HEK293 (cell line): ENCODE measurements at regions not wholly inside any gene's neighbourhood (a gene's known extent, or its start where the extent isn't known, plus 50 kb on each side); places are given as distances from the start of the nearest gene placed in this dataset.

Experiments used
- CTCF ChIA-PET: fragments of 350-600 bp; formaldehyde crosslinking; extraction: SDS; loops from one replicate; lab custom pipeline; 2021; ENCODE audit warnings: antibody characterized with exemption; lab: Yijun Ruan, JAX
- POLR2A ChIA-PET: fragments of 300-600 bp; formaldehyde crosslinking; extraction: SDS; loops from one replicate; lab custom pipeline; 2020; ENCODE audit warnings: antibody characterized with exemption, inconsistent platforms; lab: Yijun Ruan, JAX
- H3K27ac ChIP-seq: fragments of 200-500 bp; sonication (Bioruptor generic); 2 replicates; pipeline ENCODE4 v1.5.1; 2014; ENCODE audit warnings: low read depth, low read length, control low read depth, inconsistent platforms; ENCODE audit errors: extremely low read depth
- H3K36me3 ChIP-seq, 2 experiments: fragments of 200-500 bp in 1 of 2; sonication (Bioruptor generic) in 1 of 2; 1 replicate in 1 of 2; 2 replicates in 1 of 2; pipeline ENCODE4 v1.5.1; 2014 to 2017; ENCODE audit warnings: inconsistent platforms in 2 of 2, low read length in 2 of 2; ENCODE audit not compliant: control insufficient read depth in 2 of 2, insufficient read depth in 1 of 2
- H3K4me1 ChIP-seq: fragments of 200-500 bp; sonication (Bioruptor generic); 2 replicates; pipeline ENCODE4 v1.5.1; 2014; ENCODE audit warnings: mild to moderate bottlenecking, low read length, inconsistent platforms; ENCODE audit not compliant: control insufficient read depth, insufficient read depth
- H3K4me3 ChIP-seq: 2 replicates; pipeline ENCODE4 v1.5.1; 2011; ENCODE audit warnings: low read depth, mild to moderate bottlenecking, control low read depth, low read length, moderate library complexity
- H3K9me3 ChIP-seq: fragments of 200-500 bp; sonication (Bioruptor generic); 2 replicates; pipeline ENCODE4 v1.5.1; 2014; ENCODE audit warnings: low read depth, low read length, inconsistent platforms; ENCODE audit not compliant: control insufficient read depth, insufficient read depth
- GLI4 ChIP-seq: fragments of 450-650 bp; formaldehyde crosslinking; IDR thresholded peaks from 2 replicates; pipeline ENCODE4 v1.5.1; 2016; ENCODE audit warnings: missing biosample characterization, missing genetic modification characterization
- GLIS1 ChIP-seq: fragments of 450-650 bp; formaldehyde crosslinking; IDR thresholded peaks from 2 replicates; pipeline ENCODE4 v1.5.1; 2016; ENCODE audit warnings: missing biosample characterization, missing genetic modification characterization
- SCRT1 ChIP-seq: fragments of 450-650 bp; formaldehyde crosslinking; IDR thresholded peaks from 2 replicates; pipeline ENCODE4 v1.5.1; 2016; ENCODE audit warnings: missing biosample characterization, missing genetic modification characterization, borderline replicate concordance
- SCRT2 ChIP-seq: fragments of 450-650 bp; formaldehyde crosslinking; IDR thresholded peaks from 2 replicates; pipeline ENCODE4 v1.5.1; 2016; ENCODE audit warnings: missing biosample characterization, missing genetic modification characterization
- TRIM28 ChIP-seq: IDR thresholded peaks from 2 replicates; pipeline ENCODE4 v1.6.1; 2011; ENCODE audit warnings: low read length, control low read depth, borderline replicate concordance
- ZEB2 ChIP-seq: fragments of 450-650 bp; formaldehyde crosslinking; IDR thresholded peaks from 2 replicates; pipeline ENCODE4 v1.5.1; 2016; ENCODE audit warnings: missing biosample characterization, missing genetic modification characterization
- ZIC2 ChIP-seq: fragments of 450-650 bp; formaldehyde crosslinking; IDR thresholded peaks from 2 replicates; pipeline ENCODE4 v1.5.1; 2016; ENCODE audit warnings: missing biosample characterization, missing genetic modification characterization
- ZNF112 ChIP-seq: fragments of 450-650 bp; formaldehyde crosslinking; IDR thresholded peaks from 2 replicates; pipeline ENCODE4 v1.5.0; 2017; ENCODE audit warnings: missing biosample characterization, missing genetic modification characterization
- ZNF138 ChIP-seq: fragments of 450-650 bp; formaldehyde crosslinking; IDR thresholded peaks from 2 replicates; pipeline ENCODE4 v1.5.1; 2016; ENCODE audit warnings: missing biosample characterization, missing genetic modification characterization, borderline replicate concordance
- ZNF18 ChIP-seq: fragments of 450-650 bp; formaldehyde crosslinking; IDR thresholded peaks from 2 replicates; pipeline ENCODE4 v1.5.1; 2016; ENCODE audit warnings: missing biosample characterization, missing genetic modification characterization
- ZNF223 ChIP-seq: fragments of 450-650 bp; formaldehyde crosslinking; IDR thresholded peaks from 2 replicates; pipeline ENCODE4 v1.5.1; 2016; ENCODE audit warnings: missing biosample characterization, missing genetic modification characterization
- ZNF48 ChIP-seq: fragments of 450-650 bp; formaldehyde crosslinking; IDR thresholded peaks from 2 replicates; pipeline ENCODE4 v1.5.1; 2016; ENCODE audit warnings: missing biosample characterization, missing genetic modification characterization
- ZNF626 ChIP-seq: fragments of 450-650 bp; sonication (Bioruptor Pico); formaldehyde crosslinking; IDR thresholded peaks from 2 replicates; pipeline ENCODE4 v1.5.1; 2018; ENCODE audit warnings: missing biosample characterization, missing genetic modification characterization, inconsistent platforms
- ZNF707 ChIP-seq: fragments of 450-650 bp; formaldehyde crosslinking; IDR thresholded peaks from 2 replicates; pipeline ENCODE4 v1.5.1; 2016; ENCODE audit warnings: missing biosample characterization, missing genetic modification characterization
- TF ChIP-seq, protein P1 (sequence below): fragments of 450-650 bp; formaldehyde crosslinking; IDR thresholded peaks from 2 replicates; pipeline ENCODE4 v1.5.1; 2016; ENCODE audit warnings: missing biosample characterization, missing genetic modification characterization, borderline replicate concordance
- TF ChIP-seq, protein P2 (sequence below): fragments of 450-650 bp; formaldehyde crosslinking; IDR thresholded peaks from 2 replicates; pipeline ENCODE4 v1.5.1; 2016; ENCODE audit warnings: missing biosample characterization, missing genetic modification characterization
- TF ChIP-seq, protein P3 (sequence below): fragments of 450-650 bp; formaldehyde crosslinking; IDR thresholded peaks from 2 replicates; pipeline ENCODE4 v1.5.1; 2016; ENCODE audit warnings: missing biosample characterization, missing genetic modification characterization

- TF ChIP-seq, protein P1, sequence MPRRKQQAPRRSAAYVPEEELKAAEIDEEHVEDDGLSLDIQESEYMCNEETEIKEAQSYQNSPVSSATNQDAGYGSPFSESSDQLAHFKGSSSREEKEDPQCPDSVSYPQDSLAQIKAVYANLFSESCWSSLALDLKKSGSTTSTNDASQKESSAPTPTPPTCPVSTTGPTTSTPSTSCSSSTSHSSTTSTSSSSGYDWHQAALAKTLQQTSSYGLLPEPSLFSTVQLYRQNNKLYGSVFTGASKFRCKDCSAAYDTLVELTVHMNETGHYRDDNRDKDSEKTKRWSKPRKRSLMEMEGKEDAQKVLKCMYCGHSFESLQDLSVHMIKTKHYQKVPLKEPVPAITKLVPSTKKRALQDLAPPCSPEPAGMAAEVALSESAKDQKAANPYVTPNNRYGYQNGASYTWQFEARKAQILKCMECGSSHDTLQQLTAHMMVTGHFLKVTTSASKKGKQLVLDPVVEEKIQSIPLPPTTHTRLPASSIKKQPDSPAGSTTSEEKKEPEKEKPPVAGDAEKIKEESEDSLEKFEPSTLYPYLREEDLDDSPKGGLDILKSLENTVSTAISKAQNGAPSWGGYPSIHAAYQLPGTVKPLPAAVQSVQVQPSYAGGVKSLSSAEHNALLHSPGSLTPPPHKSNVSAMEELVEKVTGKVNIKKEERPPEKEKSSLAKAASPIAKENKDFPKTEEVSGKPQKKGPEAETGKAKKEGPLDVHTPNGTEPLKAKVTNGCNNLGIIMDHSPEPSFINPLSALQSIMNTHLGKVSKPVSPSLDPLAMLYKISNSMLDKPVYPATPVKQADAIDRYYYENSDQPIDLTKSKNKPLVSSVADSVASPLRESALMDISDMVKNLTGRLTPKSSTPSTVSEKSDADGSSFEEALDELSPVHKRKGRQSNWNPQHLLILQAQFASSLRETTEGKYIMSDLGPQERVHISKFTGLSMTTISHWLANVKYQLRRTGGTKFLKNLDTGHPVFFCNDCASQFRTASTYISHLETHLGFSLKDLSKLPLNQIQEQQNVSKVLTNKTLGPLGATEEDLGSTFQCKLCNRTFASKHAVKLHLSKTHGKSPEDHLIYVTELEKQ (tag by site-specific recombination) = no peak
- TF ChIP-seq ZNF18 (tag by site-specific recombination) (no peak), ZIC2 (tag by site-specific recombination) (no peak)
- TF ChIP-seq, all 188 proteins: peak for 0
Observed at GRCh38 chr15:47929138-47929803, 191.5 kb upstream of the SLC24A5 start (continued).

DNA sequence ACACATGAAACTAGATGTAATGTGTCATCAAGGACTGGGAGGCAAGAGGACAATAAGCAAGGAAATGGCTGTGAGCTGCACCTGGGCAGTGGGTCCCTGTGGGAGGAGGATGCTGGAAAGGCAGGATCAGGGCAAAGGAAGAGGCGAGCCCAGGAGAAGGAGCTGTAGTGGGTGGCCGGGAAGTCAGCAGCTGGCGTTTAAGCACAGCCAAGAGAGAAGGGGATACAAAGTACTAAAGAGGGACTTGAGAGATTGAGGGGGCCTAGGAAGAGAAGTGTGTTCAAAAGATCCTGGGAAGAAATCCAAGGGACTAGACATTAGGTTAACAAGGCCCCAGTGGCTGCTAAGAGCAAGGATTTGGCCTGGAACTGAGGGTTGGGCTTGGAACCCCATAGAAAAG is 188.5 kb upstream of the SLC24A5 start:
- H3K9me3 ChIP-seq = no peaks in the 10 kb centered on the region
- H3K4me3 ChIP-seq = no peak overlapping the region
- H3K27ac ChIP-seq = no peak overlapping the region
- TF ChIP-seq TRIM28 = no peak
- no peak for TF ChIP-seq ZNF707 (tag by site-specific recombination)
- TF ChIP-seq ZNF112 (tag by site-specific recombination) = no peak
- no peak for TF ChIP-seq SCRT2
- no peak for TF ChIP-seq ZNF48
- no peak for TF ChIP-seq ZNF138 (tag by site-specific recombination)
- TF ChIP-seq ZNF223 (tag by site-specific recombination) = no peak
- no peak for TF ChIP-seq GLIS1
- TF ChIP-seq ZNF626 (tag by site-specific recombination) = no peak
- TF ChIP-seq SCRT1 (tag by site-specific recombination) = no peak
- TF ChIP-seq, protein P2, sequence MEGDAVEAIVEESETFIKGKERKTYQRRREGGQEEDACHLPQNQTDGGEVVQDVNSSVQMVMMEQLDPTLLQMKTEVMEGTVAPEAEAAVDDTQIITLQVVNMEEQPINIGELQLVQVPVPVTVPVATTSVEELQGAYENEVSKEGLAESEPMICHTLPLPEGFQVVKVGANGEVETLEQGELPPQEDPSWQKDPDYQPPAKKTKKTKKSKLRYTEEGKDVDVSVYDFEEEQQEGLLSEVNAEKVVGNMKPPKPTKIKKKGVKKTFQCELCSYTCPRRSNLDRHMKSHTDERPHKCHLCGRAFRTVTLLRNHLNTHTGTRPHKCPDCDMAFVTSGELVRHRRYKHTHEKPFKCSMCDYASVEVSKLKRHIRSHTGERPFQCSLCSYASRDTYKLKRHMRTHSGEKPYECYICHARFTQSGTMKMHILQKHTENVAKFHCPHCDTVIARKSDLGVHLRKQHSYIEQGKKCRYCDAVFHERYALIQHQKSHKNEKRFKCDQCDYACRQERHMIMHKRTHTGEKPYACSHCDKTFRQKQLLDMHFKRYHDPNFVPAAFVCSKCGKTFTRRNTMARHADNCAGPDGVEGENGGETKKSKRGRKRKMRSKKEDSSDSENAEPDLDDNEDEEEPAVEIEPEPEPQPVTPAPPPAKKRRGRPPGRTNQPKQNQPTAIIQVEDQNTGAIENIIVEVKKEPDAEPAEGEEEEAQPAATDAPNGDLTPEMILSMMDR (tag by site-specific recombination) = no peak
- TF ChIP-seq ZEB2 (tag by site-specific recombination) = no peak
- TF ChIP-seq, protein P3, sequence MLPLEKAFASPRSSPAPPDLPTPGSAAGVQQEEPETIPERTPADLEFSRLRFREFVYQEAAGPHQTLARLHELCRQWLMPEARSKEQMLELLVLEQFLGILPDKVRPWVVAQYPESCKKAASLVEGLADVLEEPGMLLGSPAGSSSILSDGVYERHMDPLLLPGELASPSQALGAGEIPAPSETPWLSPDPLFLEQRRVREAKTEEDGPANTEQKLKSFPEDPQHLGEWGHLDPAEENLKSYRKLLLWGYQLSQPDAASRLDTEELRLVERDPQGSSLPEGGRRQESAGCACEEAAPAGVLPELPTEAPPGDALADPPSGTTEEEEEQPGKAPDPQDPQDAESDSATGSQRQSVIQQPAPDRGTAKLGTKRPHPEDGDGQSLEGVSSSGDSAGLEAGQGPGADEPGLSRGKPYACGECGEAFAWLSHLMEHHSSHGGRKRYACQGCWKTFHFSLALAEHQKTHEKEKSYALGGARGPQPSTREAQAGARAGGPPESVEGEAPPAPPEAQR = no peak
- TF ChIP-seq GLI4 (tag by site-specific recombination) = no peak
- no peaks in the 10 kb centered on the region for H3K36me3 ChIP-seq
- CTCF ChIA-PET = no interaction called here
- POLR2A ChIA-PET = no interaction called here
- no peaks in the 10 kb centered on the region for H3K4me1 ChIP-seq
